ENCODE measurements at regions not wholly inside any gene's neighbourhood (a gene's known extent, or its start where the extent isn't known, plus 50 kb on each side); places are given as distances from the start of the nearest gene placed in this dataset.

DNA sequence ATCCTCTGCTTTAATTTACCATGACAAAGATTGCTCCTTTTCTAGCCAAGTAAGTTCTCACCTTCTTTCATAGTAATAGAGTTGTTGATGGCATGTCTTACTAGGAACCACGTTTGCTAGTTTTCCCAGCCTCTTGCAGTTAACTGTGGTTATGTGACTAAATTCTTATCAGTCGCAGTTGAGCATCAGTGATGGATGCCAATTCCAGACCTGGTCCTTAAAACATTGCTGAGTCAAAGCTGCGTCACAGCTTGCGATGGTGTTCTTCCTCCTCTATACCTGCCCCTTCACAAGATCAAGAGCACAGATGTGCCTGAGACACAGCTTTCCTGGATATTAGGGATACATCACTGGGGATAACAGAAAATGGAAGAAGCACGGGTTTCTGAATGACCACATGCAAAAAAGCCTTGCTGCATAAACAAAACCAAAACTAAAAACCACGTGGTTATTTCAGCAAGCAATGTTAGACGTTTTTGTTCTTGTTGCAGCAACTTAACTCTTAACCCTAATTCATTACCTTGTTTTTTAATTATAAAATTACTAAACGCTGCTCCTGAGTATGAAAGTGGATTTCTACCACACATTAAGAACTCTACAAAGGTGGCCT, 97.6 kb upstream of the DACH1 start:
- DNase-seq (no peak), ATAC-seq (no peak)
- intact Hi-C loops (cut with DNase I, micrococcal nuclease), result no loop called here
- Histone ChIP-seq H3K4me3 (no peak overlapping the region), H3K9me3 (no peaks in the 10 kb centered on the region), H3K36me3 (ENCODE audit: low read depth) (no peaks in the 10 kb centered on the region), H3K4me1 (ENCODE audit: low read depth) (no peaks in the 10 kb centered on the region)
- TF ChIP-seq, protein P1, sequence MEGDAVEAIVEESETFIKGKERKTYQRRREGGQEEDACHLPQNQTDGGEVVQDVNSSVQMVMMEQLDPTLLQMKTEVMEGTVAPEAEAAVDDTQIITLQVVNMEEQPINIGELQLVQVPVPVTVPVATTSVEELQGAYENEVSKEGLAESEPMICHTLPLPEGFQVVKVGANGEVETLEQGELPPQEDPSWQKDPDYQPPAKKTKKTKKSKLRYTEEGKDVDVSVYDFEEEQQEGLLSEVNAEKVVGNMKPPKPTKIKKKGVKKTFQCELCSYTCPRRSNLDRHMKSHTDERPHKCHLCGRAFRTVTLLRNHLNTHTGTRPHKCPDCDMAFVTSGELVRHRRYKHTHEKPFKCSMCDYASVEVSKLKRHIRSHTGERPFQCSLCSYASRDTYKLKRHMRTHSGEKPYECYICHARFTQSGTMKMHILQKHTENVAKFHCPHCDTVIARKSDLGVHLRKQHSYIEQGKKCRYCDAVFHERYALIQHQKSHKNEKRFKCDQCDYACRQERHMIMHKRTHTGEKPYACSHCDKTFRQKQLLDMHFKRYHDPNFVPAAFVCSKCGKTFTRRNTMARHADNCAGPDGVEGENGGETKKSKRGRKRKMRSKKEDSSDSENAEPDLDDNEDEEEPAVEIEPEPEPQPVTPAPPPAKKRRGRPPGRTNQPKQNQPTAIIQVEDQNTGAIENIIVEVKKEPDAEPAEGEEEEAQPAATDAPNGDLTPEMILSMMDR (IDR thresholded peaks at IDR 0.05), result no peak

DNA sequence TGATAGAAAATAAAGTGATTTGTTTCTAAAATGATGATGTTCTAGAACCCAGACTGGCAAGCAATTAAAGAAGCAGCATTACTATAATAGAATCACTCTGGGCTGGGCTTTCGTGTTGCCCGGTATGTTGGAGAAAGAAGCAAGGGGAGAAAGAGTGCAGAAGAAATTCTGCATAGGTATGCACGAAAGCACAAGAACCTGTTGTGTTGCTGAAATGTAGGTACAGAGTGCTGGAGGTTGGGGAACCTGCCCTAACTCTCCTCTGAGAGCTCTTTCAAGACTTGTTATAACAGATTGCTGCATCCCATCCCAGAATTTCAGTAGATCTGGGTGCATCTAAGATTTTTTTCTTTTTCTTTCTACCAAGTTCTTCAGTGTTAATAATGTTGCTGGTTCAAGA, 95.7 kb upstream of the DACH1 start:
- DNase-seq, result no peak
- TF ChIP-seq, protein P1 (IDR thresholded peaks at IDR 0.05), result no peak
- Histone ChIP-seq H3K36me3 (ENCODE audit: low read depth) (no peaks in the 10 kb centered on the region), H3K9me3 (no peaks in the 10 kb centered on the region), H3K4me3 (no peak overlapping the region), H3K4me1 (ENCODE audit: low read depth) (no peaks in the 10 kb centered on the region)
- no peak for ATAC-seq
- intact Hi-C loops (cut with DNase I, micrococcal nuclease), result no loop called here

DNA sequence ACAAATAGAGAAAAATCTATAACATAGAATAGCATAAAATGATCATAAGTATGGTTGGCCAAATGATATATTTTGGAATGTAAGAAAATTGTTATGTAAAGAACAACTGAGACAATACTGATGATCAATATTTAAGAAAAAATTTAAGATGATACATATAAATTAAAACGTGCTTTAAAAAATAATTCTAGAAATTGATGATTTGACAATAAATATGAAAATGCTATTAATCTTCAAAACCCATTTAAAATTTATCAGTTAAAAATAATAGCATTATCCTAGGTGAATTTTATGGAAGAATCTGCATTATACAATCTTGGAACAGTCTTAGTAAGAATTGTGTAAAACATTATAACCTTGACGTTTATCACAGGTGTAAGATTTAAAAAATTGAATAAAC, 95.1 kb upstream of the DACH1 start:
- ATAC-seq, result no peak

DNA sequence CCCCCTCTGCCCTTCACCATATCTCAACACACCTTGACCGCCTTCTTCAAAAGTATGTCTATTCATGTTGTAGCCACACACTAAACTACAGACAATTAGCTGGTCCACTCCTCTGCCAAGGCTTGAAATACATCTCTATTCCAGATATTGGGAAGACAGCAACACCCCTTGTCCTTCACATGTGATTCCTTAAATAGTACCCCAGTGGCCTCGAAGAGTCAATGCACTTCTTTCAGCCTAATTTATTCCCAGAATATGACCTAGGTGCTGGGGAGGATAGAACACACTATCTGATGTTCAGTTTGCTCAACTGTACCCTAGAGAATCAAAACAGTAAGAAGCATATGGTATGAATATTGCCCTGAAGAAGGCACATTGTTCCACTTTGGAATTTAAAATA, 82.4 kb upstream of the DACH1 start:
- no peak for ATAC-seq
- intact Hi-C loops (cut with DNase I, micrococcal nuclease), result no loop called here
- Histone ChIP-seq H3K4me1 (ENCODE audit: low read depth) (no peaks in the 10 kb centered on the region), H3K36me3 (ENCODE audit: low read depth) (no peaks in the 10 kb centered on the region), H3K9me3 (no peaks in the 10 kb centered on the region), H3K4me3 (no peak overlapping the region)
- DNase-seq, result no peak
- TF ChIP-seq, protein P1 (IDR thresholded peaks at IDR 0.05), result no peak

More for the DNA sequence above, 95.1 kb upstream of the DACH1 start:
- Histone ChIP-seq H3K4me3 (no peak overlapping the region), H3K36me3 (ENCODE audit: low read depth) (no peaks in the 10 kb centered on the region), H3K4me1 (ENCODE audit: low read depth) (no peaks in the 10 kb centered on the region), H3K9me3 (no peaks in the 10 kb centered on the region)
- TF ChIP-seq, protein P1 (IDR thresholded peaks at IDR 0.05), result no peak
- intact Hi-C loops (cut with DNase I, micrococcal nuclease), result no loop called here
- DNase-seq, result no peak

DNA sequence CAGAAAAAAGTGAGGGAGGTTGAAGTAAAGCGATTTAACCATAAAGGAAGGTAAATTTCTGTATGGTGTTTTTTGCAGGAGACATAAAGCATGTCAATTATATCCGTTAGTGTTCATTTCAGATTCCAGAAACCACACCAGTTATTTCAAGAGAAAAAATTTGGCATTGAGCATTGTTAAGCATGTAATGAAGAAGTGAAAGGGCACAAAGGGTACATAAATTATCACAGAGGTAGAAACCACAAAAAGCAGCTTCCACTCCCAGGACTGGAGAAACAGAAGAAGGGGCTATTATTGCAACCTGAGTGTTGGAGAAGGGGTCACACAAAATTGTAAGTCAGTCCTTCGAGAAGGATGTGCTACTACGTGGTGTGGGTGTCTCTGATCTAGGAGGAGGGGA, 72.2 kb upstream of the DACH1 start:
- Histone ChIP-seq H3K4me3 (no peak overlapping the region), H3K36me3 (ENCODE audit: low read depth) (no peaks in the 10 kb centered on the region), H3K4me1 (ENCODE audit: low read depth) (no peaks in the 10 kb centered on the region), H3K9me3 (no peaks in the 10 kb centered on the region)
- intact Hi-C loops (cut with DNase I, micrococcal nuclease), result no loop called here
- ATAC-seq (no peak), DNase-seq (no peak)
- TF ChIP-seq, protein P1 (IDR thresholded peaks at IDR 0.05), result no peak

Measured in mucosa of descending colon (tissue), 3 donors.